Prostate gland (tissue), 2 donors: ENCODE measurements at regions not wholly inside any gene's neighbourhood (a gene's known extent, or its start where the extent isn't known, plus 50 kb on each side); places are given as distances from the start of the nearest gene placed in this dataset.

Experiments used
- DNase-seq: peaks from one replicate; pipeline ENCODE4 v3.0.0-alpha.2; 2019; ENCODE audit warnings: low spot score
- H3K27ac ChIP-seq, 2 donors: fragments of 200-600 bp; sonication (generic); 2 replicates each; pipeline ENCODE4 v1.5.1; 2017 to 2019
- H3K27me3 ChIP-seq: fragments of 200-600 bp; sonication (generic); replicated peaks from 2 replicates; pipeline ENCODE4 v1.5.1; 2019; ENCODE audit not compliant: insufficient read depth
- H3K36me3 ChIP-seq, 2 donors: fragments of 200-600 bp; sonication (generic); 1 replicate in 1 of 2; 2 replicates in 1 of 2; pipeline versions ENCODE4 v1.5.1 to v1.8.1; 2017 to 2019
- H3K4me1 ChIP-seq: fragments of 200-600 bp; sonication (generic); replicated peaks from 2 replicates; pipeline ENCODE4 v1.5.1; 2019
- H3K4me3 ChIP-seq, 2 donors: fragments of 200-600 bp; sonication (generic); 2 replicates each; pipeline ENCODE4 v1.5.1; 2017 to 2019
- H3K9me3 ChIP-seq: fragments of 200-600 bp; sonication (generic); 2 replicates; pipeline ENCODE4 v1.5.1; 2017
- CTCF ChIP-seq, 4 experiments: fragments of 200-600 bp in 2 of 4; fragments of 450-650 bp in 2 of 4; sonication (generic) in 2 of 4; IDR thresholded peaks; 1 replicate in 3 of 4; 2 replicates in 1 of 4; pipeline ENCODE4 v1.5.1; 2016 to 2019; ENCODE audit warnings: antibody characterized with exemption in 4 of 4, mild to moderate bottlenecking in 2 of 4, moderate library complexity in 2 of 4
- POLR2A ChIP-seq: fragments of 450-650 bp; IDR thresholded peaks from one replicate; pipeline ENCODE4 v1.6.1; 2016; ENCODE audit warnings: antibody characterized with exemption, mild to moderate bottlenecking
- POLR2AphosphoS5 ChIP-seq: sonication (generic); formaldehyde crosslinking; IDR thresholded peaks from one replicate; pipeline ENCODE4 v1.6.1; 2017; ENCODE audit warnings: antibody characterized with exemption
- WGBS: methylation state at CpG from one replicate; pipeline ENCODE4 v1.1.5; 2018; 5-methylcytosine and 5-hydroxymethylcytosine counted together
- intact Hi-C: fragments of 100-400 bp; cut with DNase I; formaldehyde crosslinking; loops from one replicate; pipeline ENCODE4 v1.14.2; 2022

- H3K36me3 ChIP-seq = no peaks in the 10 kb centered on the region
- DNase-seq = peak; percentile 62
- H3K4me1 ChIP-seq = no peaks in the 10 kb centered on the region
- no peak overlapping the region for H3K4me3 ChIP-seq
- H3K27me3 ChIP-seq = no peaks in the 10 kb centered on the region
- TF ChIP-seq POLR2AphosphoS5 = peak; percentile 25
- no peak for TF ChIP-seq POLR2A
- WGBS = 42% methylated on average over 9 of the region's 9 CpGs
- H3K9me3 ChIP-seq = no peaks in the 10 kb centered on the region
- H3K27ac ChIP-seq = no peak overlapping the region
- intact Hi-C loops = no loop called here
These were observed 120.1 kb upstream of the UBE2E1 start for GRCh38 chr3:23685541-23686258.

GRCh38 chr3:23686519-23686918 is 119.2 kb upstream of the UBE2E1 start:
- intact Hi-C loops = no loop called here
- Histone ChIP-seq H3K27me3 (no peaks in the 10 kb centered on the region), H3K36me3 (no peaks in the 10 kb centered on the region), H3K9me3 (no peaks in the 10 kb centered on the region), H3K4me3 (no peak overlapping the region), H3K4me1 (no peaks in the 10 kb centered on the region), H3K27ac (no peak overlapping the region)
- DNase-seq = no peak
- WGBS = 82% methylated on average over 3 of the region's 3 CpGs
- no peak for TF ChIP-seq POLR2A
- TF ChIP-seq POLR2AphosphoS5 = no peak
- TF ChIP-seq CTCF (IDR thresholded peaks at IDR 0.05) = no peak

- intact Hi-C loops = no loop called here
- Histone ChIP-seq H3K36me3 (no peaks in the 10 kb centered on the region), H3K27ac (no peak overlapping the region), H3K4me1 (no peaks in the 10 kb centered on the region), H3K27me3 (no peaks in the 10 kb centered on the region), H3K9me3 (no peaks in the 10 kb centered on the region), H3K4me3 (no peak overlapping the region)
- 89% methylated on average over 5 of the region's 5 CpGs for WGBS
- DNase-seq = no peak
- TF ChIP-seq POLR2A (no peak), CTCF (IDR thresholded peaks at IDR 0.05) (no peak), POLR2AphosphoS5 (no peak)
These were observed 114.3 kb upstream of the UBE2E1 start for GRCh38 chr3:23691357-23691895.

- Histone ChIP-seq H3K4me3 (no peak overlapping the region), H3K27me3 (no peaks in the 10 kb centered on the region), H3K4me1 (no peaks in the 10 kb centered on the region), H3K9me3 (no peaks in the 10 kb centered on the region), H3K27ac (no peak overlapping the region), H3K36me3 (no peaks in the 10 kb centered on the region)
- TF ChIP-seq POLR2AphosphoS5 (no peak), POLR2A (no peak)
- intact Hi-C loops = no loop called here
- DNase-seq = no peak
- WGBS = 49% methylated on average over 2 of the region's 2 CpGs
These were observed 108.9 kb upstream of the UBE2E1 start for GRCh38 chr3:23696842-23697241.

GRCh38 chr3:23697416-23697815 is 108.3 kb upstream of the UBE2E1 start:
- WGBS = 52% methylated on average over 9 of the region's 9 CpGs
- no peak for TF ChIP-seq POLR2AphosphoS5
- no peak for TF ChIP-seq CTCF (IDR thresholded peaks at IDR 0.05)
- no peak for TF ChIP-seq POLR2A

More at GRCh38 chr3:23697416-23697815, 108.3 kb upstream of the UBE2E1 start:
- Histone ChIP-seq H3K36me3 (no peaks in the 10 kb centered on the region), H3K4me3 (no peak overlapping the region), H3K27me3 (no peaks in the 10 kb centered on the region), H3K4me1 (no peaks in the 10 kb centered on the region), H3K27ac (no peak overlapping the region), H3K9me3 (no peaks in the 10 kb centered on the region)
- DNase-seq = no peak
- intact Hi-C loops = no loop called here
